GM12875 (cell line): ENCODE measurements at regions not wholly inside any gene's neighbourhood (a gene's known extent, or its start where the extent isn't known, plus 50 kb on each side); places are given as distances from the start of the nearest gene placed in this dataset.
A peak's percentile ranks its signal among the peaks of the same experiment; 100 is the strongest.
"Not testable (repeated sequence)": the region's sequence is repeated elsewhere in the genome, so short reads cannot be mapped to it uniquely, and the experiment has no call there.

Source experiments
- H3K4me3 ChIP-seq: one replicate; pipeline ENCODE4 v1.5.1; 2011; ENCODE audit warnings: low read depth, low read length, control low read depth
- CTCF ChIP-seq: IDR thresholded peaks from 2 replicates; pipeline ENCODE4 v1.5.1; 2011; ENCODE audit warnings: low read depth, mild to moderate bottlenecking, control low read depth, inconsistent platforms, low read length, moderate library complexity, borderline replicate concordance; ENCODE audit not compliant: insufficient read depth

- no peak overlapping the region for H3K4me3 ChIP-seq
- TF ChIP-seq CTCF = no peak
Measured at GRCh38 chr11:56846631-56847576, 98.4 kb upstream of the OR9G4 start.

DNA sequence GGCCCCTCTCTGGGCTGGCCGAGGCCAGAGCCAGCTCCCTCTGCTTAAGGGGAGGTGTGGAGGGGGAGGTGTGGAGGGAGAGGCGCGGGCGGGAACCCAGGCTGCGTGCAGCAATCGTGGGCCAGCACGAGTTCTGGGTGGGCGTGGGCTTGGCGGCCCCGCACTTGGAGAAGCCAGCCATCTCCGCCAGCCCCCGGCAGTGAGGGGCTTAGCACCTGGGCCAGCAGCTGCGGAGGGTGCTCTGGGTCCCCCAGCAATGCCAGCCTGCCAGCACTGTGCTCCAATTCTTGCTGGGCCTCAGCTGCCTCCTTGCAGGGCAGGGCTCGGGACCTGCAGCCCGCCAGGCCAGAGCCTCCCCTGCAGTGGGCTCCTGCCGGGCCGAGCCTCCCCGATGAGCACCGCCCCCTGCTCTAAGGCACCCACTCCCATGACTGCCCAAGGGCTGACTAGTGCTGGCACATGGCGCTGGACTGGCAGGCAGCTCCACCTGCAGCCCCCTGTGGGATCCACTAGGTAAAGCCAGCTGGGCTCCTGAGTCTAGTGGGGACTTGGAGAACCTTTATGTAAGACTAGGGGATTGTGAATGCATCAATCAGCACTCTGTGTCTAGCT lies 96.7 kb upstream of the OR9G4 start:
- H3K4me3 ChIP-seq = no peak overlapping the region
- TF ChIP-seq CTCF = no peak

DNA sequence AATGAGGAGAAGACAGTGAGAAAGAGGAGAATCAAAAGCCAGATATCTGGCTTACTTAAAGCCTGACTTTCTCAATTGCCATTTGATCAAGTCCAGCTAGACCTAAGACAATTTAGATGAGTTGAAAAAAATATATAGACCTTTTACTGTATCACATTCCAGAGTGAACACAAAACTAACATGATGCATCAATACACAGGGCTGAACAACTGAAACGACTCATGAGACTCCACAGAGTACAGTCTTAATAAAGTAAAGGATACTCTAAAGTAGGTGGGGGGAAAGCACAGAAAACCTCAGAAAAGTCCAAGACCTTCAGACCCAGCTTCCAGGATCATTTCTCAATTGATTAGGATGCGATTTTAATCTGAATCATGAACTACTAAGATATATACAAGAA lies 95.3 kb upstream of the OR9G4 start:
- no peak overlapping the region for H3K4me3 ChIP-seq
- TF ChIP-seq CTCF = no peak

- no peak overlapping the region for H3K4me3 ChIP-seq
- TF ChIP-seq CTCF = no peak
Measured at GRCh38 chr11:56842814-56843794, 94.6 kb upstream of the OR9G4 start.

DNA sequence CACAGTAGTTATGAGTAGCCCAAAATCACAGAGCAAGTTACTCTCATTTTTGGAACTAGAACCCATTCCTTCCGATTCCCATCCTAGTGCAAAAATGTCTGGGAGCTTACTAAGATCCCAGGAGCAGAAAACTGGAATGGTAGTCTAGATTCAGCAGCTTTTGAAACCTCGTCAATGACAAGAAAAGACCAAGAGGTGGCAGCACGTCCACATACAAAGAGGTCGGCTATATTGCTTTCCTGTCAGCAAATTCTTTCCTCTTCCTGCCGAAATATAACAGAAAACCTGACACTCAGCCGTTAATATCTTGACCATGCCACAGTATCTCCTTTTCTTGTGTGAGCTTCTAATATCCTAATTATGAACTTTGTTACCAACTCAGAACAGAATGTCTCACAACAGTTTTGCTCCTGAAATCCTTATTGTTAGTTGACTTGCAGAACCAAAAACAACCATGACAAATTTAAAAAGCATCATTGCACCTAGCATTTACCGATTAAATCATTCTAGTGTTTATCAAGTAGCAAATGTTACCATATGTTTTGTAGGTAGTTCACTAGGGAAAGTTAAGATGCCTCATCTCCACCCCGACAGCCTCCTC lies 92.8 kb upstream of the OR9G4 start:
- no peak overlapping the region for H3K4me3 ChIP-seq
- peak; percentile 64; the same call in 1 of the 2 replicates for TF ChIP-seq CTCF

- H3K4me3 ChIP-seq = not testable (repeated sequence)
Measured at GRCh38 chr11:56827357-56827756, 78.9 kb upstream of the OR9G4 start.

DNA sequence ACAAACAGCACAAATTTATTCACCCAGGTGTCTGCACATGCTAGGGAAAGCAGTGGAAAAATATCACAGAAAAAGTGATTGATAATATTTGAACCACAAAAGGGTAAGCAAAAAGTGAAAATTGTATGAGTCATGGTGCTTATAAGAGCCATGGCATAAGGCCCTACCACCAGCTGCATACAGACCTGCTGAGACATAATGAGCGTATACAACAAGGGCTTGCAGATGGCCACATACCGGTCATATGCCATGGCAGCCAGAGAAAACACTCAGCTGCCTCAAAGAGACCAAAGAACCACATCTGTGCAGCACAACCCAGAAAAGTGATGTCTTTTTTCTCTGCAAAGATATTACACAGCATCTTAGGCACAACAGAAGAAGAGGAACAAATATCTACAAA lies 71.4 kb upstream of the OR9G4 start:
- no peak for TF ChIP-seq CTCF
- H3K4me3 ChIP-seq = no peak overlapping the region
